Natural killer cell treated with Interleukin-12 subunit alpha and Interleukin-12 subunit beta and Interleukin-15 and Interleukin-18, amount 100 ng/mL, for 72 hours (primary cell): ENCODE measurements at regions not wholly inside any gene's neighbourhood (a gene's known extent, or its start where the extent isn't known, plus 50 kb on each side); places are given as distances from the start of the nearest gene placed in this dataset.
"Not testable (repeated sequence)": the region's sequence is repeated elsewhere in the genome, so short reads cannot be mapped to it uniquely, and the experiment has no call there.

Experiments
- ATAC-seq, 2 donors: fragments of 150-1000 bp; cut with Tn5 transposase in 1 of 2; sonication (Bioruptor Pico), chemical (Tn5 transposase) in 1 of 2; 2 replicates each; pipeline ENCODE4 v1.10.0; 2021
- DNase-seq: peaks from one replicate; pipeline ENCODE4 v3.0.0; 2022; ENCODE audit warnings: low spot score
- H3K27ac Mint-ChIP-seq, 2 donors: 1 replicate in 1 of 2; 2 replicates in 1 of 2; pipeline ENCODE4 v1.8.0; 2022; ENCODE audit warnings: mixed read lengths in 2 of 2, mild to moderate bottlenecking in 1 of 2, moderate library complexity in 1 of 2
- H3K27me3 Mint-ChIP-seq, 2 donors: 1 replicate in 1 of 2; 2 replicates in 1 of 2; pipeline ENCODE4 v1.8.0; 2022; ENCODE audit warnings: mixed read lengths in 2 of 2
- H3K36me3 Mint-ChIP-seq: one replicate; pipeline ENCODE4 v1.8.0; 2022; ENCODE audit warnings: mixed read lengths
- H3K4me1 Mint-ChIP-seq, 2 donors: 1 replicate in 1 of 2; 2 replicates in 1 of 2; pipeline ENCODE4 v1.8.0; 2022; ENCODE audit warnings: low read depth in 2 of 2, mixed read lengths in 2 of 2, mild to moderate bottlenecking in 1 of 2
- H3K4me3 Mint-ChIP-seq: one replicate; pipeline ENCODE4 v1.8.0; 2022; ENCODE audit warnings: mixed read lengths
- H3K9me3 Mint-ChIP-seq: 2 replicates; pipeline ENCODE4 v1.8.0; 2022; ENCODE audit warnings: mixed read lengths

- no peak for ATAC-seq
- Mint-ChIP-seq H3K4me1 (no peaks in the 10 kb centered on the region), H3K9me3 (peaks cover 16% of the 10 kb centered on the region), H3K27me3 (no peaks in the 10 kb centered on the region), H3K4me3 (no peak overlapping the region), H3K36me3 (no peaks in the 10 kb centered on the region), H3K27ac (no peak overlapping the region)
- DNase-seq, result no peak
Measured at GRCh38 chr10:108962172-108962571, 961.1 kb downstream of the XPNPEP1 start.

GRCh38 chr10:108957681-108958080 is 965.6 kb downstream of the XPNPEP1 start:
- H3K9me3 Mint-ChIP-seq, result peaks cover 31% of the 10 kb centered on the region
- H3K27ac Mint-ChIP-seq, result no peak overlapping the region
- H3K27me3 Mint-ChIP-seq, result no peaks in the 10 kb centered on the region
- H3K36me3 Mint-ChIP-seq, result peaks cover 8% of the 10 kb centered on the region
- ATAC-seq, result no peak
- no peak overlapping the region for H3K4me3 Mint-ChIP-seq
- no peaks in the 10 kb centered on the region for H3K4me1 Mint-ChIP-seq
- DNase-seq, result no peak

GRCh38 chr10:108956149-108956548 is 967.2 kb downstream of the XPNPEP1 start:
- DNase-seq, result no peak
- H3K4me1 Mint-ChIP-seq, result no peaks in the 10 kb centered on the region
- H3K36me3 Mint-ChIP-seq, result peaks cover 15% of the 10 kb centered on the region
- H3K27me3 Mint-ChIP-seq, result no peaks in the 10 kb centered on the region
- H3K27ac Mint-ChIP-seq, result no peak overlapping the region
- H3K4me3 Mint-ChIP-seq, result no peak overlapping the region
- peaks cover 35% of the 10 kb centered on the region for H3K9me3 Mint-ChIP-seq
- no peak for ATAC-seq

GRCh38 chr10:108920029-108920428 is 1003.3 kb downstream of the XPNPEP1 start:
- H3K4me3 Mint-ChIP-seq, ATAC-seq, H3K27ac Mint-ChIP-seq, H3K27me3 Mint-ChIP-seq, DNase-seq, H3K36me3 Mint-ChIP-seq, H3K4me1 Mint-ChIP-seq: not testable (repeated sequence)
- H3K9me3 Mint-ChIP-seq, result peaks cover 13% of the 10 kb centered on the region

GRCh38 chr10:108913300-108913699 is 1010.0 kb downstream of the XPNPEP1 start:
- Mint-ChIP-seq H3K27ac (no peak overlapping the region), H3K36me3 (no peaks in the 10 kb centered on the region), H3K27me3 (no peaks in the 10 kb centered on the region), H3K4me3 (no peak overlapping the region), H3K4me1 (no peaks in the 10 kb centered on the region), H3K9me3 (peaks cover 6% of the 10 kb centered on the region)
- ATAC-seq, result no peak
- no peak for DNase-seq

- H3K27me3 Mint-ChIP-seq, result no peaks in the 10 kb centered on the region
- no peak overlapping the region for H3K4me3 Mint-ChIP-seq
- ATAC-seq (no peak), DNase-seq (no peak)
- H3K36me3 Mint-ChIP-seq, result no peaks in the 10 kb centered on the region
- H3K4me1 Mint-ChIP-seq, result no peaks in the 10 kb centered on the region
- H3K27ac Mint-ChIP-seq, result no peak overlapping the region
- peaks cover 11% of the 10 kb centered on the region for H3K9me3 Mint-ChIP-seq
Measured at GRCh38 chr10:108911814-108912541, 1011.3 kb downstream of the XPNPEP1 start.

DNA sequence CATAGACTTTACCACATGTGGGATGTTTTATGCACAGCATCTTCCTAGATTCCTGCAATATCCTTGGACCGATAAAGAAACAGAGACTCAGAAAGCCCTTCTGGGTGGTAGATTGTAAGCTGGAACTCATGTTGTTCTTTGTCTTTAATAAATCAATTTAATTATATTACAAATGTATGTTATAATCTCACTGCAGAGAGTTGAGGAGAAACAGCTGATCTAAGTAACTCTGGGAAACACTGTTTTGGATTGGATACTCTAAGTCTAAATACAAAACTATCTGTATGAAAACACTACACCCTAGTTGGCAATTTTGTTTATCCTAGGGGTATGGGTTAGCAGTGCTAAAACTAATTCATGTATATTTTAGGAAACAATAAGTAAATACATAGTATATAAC is 1015.2 kb downstream of the XPNPEP1 start:
- no peak for DNase-seq
- no peaks in the 10 kb centered on the region for H3K36me3 Mint-ChIP-seq
- no peaks in the 10 kb centered on the region for H3K4me1 Mint-ChIP-seq

DNA sequence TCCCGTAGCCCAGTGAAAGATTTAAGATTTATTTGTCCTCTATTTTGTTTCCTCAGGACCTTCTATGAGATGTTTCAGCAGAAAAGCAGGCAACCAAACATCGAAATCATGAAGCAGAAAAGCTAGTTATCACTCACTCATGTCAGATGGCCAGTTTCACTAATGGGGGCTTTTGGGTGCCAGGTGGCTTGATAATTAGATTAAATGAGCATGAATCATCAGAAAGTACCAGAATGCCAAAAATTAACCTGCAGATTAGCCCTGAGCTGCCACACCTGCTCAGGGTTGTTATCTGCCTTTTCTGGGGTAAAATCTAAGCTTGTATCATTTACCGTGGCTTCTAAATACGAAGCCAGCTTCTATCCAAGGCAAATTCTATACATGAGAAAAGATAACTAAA is 1017.5 kb downstream of the XPNPEP1 start:
- H3K27ac Mint-ChIP-seq, result no peak overlapping the region
- no peak for DNase-seq
- no peaks in the 10 kb centered on the region for H3K27me3 Mint-ChIP-seq
- H3K9me3 Mint-ChIP-seq, result peaks cover 15% of the 10 kb centered on the region
- H3K36me3 Mint-ChIP-seq, result no peaks in the 10 kb centered on the region
- no peak overlapping the region for H3K4me3 Mint-ChIP-seq
- no peak for ATAC-seq
- H3K4me1 Mint-ChIP-seq, result no peaks in the 10 kb centered on the region

More for the DNA sequence above, 1015.2 kb downstream of the XPNPEP1 start:
- no peak overlapping the region for H3K4me3 Mint-ChIP-seq
- no peak for ATAC-seq
- no peaks in the 10 kb centered on the region for H3K27me3 Mint-ChIP-seq
- peaks cover 12% of the 10 kb centered on the region for H3K9me3 Mint-ChIP-seq
- no peak overlapping the region for H3K27ac Mint-ChIP-seq

DNA sequence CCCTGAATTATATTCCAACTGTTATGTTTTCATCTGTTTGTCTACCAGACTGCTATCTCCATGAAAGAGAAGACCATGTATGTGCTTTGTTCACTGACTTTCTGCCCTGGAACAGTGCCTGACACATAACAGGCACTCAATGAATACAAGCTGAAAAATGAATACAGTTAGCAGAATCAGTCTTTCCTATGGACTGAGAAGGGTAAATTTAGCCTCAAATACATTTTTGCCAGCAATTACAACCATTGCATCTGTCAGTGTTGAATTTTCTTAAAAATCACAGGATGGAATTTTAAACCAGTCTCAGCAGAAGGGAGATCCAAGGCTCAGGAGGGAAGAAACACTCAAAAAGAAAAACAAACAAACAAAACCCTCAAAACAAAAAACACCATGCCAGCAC is 1018.1 kb downstream of the XPNPEP1 start:
- no peak overlapping the region for H3K4me3 Mint-ChIP-seq
- H3K36me3 Mint-ChIP-seq, result no peaks in the 10 kb centered on the region
- DNase-seq, result no peak
- no peaks in the 10 kb centered on the region for H3K27me3 Mint-ChIP-seq
- no peak for ATAC-seq
- H3K27ac Mint-ChIP-seq, result no peak overlapping the region
- H3K4me1 Mint-ChIP-seq, result no peaks in the 10 kb centered on the region
- H3K9me3 Mint-ChIP-seq, result peaks cover 15% of the 10 kb centered on the region

DNA sequence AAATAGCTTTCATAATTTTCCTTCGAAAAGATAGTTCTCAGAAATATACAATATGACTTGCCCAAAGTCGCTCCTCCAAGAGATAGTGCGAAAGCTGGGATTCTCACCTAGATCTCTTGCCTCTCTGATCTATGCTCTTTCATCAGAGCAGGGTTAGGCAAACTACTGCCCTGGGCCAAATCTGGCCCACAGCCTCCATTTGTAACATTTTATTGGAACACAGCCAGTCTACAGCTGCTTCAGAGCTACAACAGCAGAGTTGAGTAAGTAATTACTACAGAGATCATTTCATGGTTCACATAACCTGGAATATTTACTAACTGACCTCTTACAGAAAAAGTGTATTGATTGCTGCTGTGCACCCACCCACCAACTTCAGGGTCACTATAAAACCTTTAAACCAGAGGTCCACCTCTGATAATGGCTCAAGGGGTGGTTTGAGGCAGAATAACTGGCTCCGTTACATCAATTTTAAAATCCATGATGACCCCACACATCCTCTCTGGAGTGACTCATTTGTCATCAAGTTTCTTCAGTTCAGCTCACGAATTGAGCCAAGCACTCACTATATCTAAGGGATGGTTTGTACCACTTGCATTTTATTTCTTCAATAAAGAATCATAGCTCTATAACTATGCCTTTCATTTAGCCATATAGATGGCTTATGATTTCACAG is 1019.0 kb downstream of the XPNPEP1 start:
- H3K4me3 Mint-ChIP-seq, result no peak overlapping the region
- H3K9me3 Mint-ChIP-seq, result peaks cover 16% of the 10 kb centered on the region
- H3K27ac Mint-ChIP-seq, result no peak overlapping the region
- H3K27me3 Mint-ChIP-seq, result no peaks in the 10 kb centered on the region
- no peak for ATAC-seq
- DNase-seq, result no peak
- H3K4me1 Mint-ChIP-seq, result no peaks in the 10 kb centered on the region
- no peaks in the 10 kb centered on the region for H3K36me3 Mint-ChIP-seq

GRCh38 chr10:108902619-108903285 is 1020.6 kb downstream of the XPNPEP1 start:
- H3K27me3 Mint-ChIP-seq, result no peaks in the 10 kb centered on the region
- peaks cover 17% of the 10 kb centered on the region for H3K9me3 Mint-ChIP-seq
- no peak overlapping the region for H3K27ac Mint-ChIP-seq
- no peaks in the 10 kb centered on the region for H3K4me1 Mint-ChIP-seq
- DNase-seq (no peak), ATAC-seq (no peak)
- no peaks in the 10 kb centered on the region for H3K36me3 Mint-ChIP-seq
- no peak overlapping the region for H3K4me3 Mint-ChIP-seq

DNA sequence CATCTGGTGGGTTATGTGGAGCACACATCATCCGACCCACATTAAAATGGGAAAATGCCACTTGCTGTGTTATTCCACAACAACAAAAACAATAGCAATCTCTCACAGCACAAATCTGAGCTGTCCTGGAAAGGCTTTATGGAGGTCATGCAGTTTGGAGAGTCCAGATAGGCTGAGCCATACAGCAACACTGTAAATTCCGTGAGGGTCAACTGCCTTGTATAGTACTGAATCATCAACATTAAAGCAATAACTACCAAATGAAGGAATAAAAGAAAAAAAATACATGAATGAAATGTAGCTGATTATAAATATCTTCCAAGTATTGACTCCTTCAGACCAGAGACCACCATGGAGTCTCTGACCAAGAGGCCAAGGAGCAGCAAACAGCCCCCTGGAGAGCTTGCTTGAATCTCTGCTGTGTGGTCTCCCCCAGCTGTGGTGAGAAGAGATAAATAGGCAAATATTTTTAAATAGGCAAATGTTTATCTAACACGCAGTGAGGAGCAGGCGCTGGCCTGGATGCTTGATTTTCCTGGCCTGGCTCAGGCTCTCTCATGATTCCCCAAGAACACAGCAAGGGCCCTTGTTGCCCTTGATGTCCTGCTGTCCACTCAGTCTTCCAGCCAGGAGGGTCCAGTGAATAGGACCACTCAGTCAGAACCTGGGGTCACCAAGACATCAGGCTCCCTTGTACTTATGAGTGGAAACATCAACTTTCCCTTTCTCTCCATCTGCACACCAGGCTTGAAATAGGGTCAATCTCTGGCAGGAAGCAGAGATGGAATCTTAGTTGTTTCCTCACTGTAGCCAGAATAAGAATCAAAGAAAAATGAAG is 1021.3 kb downstream of the XPNPEP1 start:
- DNase-seq, result no peak
- no peak overlapping the region for H3K27ac Mint-ChIP-seq
- peaks cover 15% of the 10 kb centered on the region for H3K9me3 Mint-ChIP-seq
- no peak for ATAC-seq
- H3K4me3 Mint-ChIP-seq, result no peak overlapping the region
- H3K27me3 Mint-ChIP-seq, result no peaks in the 10 kb centered on the region
- no peaks in the 10 kb centered on the region for H3K4me1 Mint-ChIP-seq
- no peaks in the 10 kb centered on the region for H3K36me3 Mint-ChIP-seq

DNA sequence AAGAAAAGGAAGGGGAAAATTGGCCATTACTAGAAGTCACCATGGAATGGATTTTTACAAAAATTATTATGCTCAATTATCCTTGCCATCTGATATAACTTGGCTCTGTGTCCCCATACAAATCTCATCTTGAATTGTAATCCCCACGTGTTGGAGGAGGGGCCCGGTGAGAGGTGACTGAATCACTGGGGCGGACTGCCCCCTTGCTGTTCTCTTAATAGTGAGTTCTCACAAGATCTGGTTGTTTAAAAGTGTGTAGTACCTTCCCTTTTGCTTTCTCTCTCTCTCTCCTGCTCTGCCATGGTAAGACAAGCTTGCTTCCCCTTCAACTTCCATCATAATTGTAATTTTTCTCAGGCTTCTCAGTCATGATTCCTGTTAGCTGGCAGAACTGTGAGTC is 1023.6 kb downstream of the XPNPEP1 start:
- H3K4me3 Mint-ChIP-seq, result no peak overlapping the region
- H3K36me3 Mint-ChIP-seq, result no peaks in the 10 kb centered on the region
- no peaks in the 10 kb centered on the region for H3K4me1 Mint-ChIP-seq
- peaks cover 21% of the 10 kb centered on the region for H3K9me3 Mint-ChIP-seq
- no peak overlapping the region for H3K27ac Mint-ChIP-seq
- ATAC-seq (no peak), DNase-seq (no peak)
- H3K27me3 Mint-ChIP-seq, result no peaks in the 10 kb centered on the region
